K562 (cell line): ENCODE measurements at regions not wholly inside any gene's neighbourhood (a gene's known extent, or its start where the extent isn't known, plus 50 kb on each side); places are given as distances from the start of the nearest gene placed in this dataset.
A peak's percentile ranks its signal among the peaks of the same experiment; 100 is the strongest.

Experiments used
- FOXK2 ChIP-seq, 2 experiments: fragments of 450-650 bp; IDR thresholded peaks in 1 of 2; conservative IDR thresholded peaks in 1 of 2; 2 replicates each; pipeline ENCODE4 v1.6.1; 2016; ENCODE audit warnings: low read depth in 2 of 2, mild to moderate bottlenecking in 1 of 2
- JUND ChIP-seq, 2 experiments: IDR thresholded peaks; 2 replicates in 1 of 2; 3 replicates in 1 of 2; pipeline ENCODE4 v1.6.1; 2011; ENCODE audit warnings: borderline replicate concordance in 2 of 2, low read depth in 2 of 2, low read length in 2 of 2, improper control_type of control experiment in 1 of 2, missing biosample characterization in 1 of 2, missing genetic modification characterization in 1 of 2, missing genetic modification reagents in 1 of 2
- L3MBTL2 ChIP-seq: fragments of 450-650 bp; IDR thresholded peaks from 2 replicates; pipeline ENCODE4 v1.6.1; 2016; ENCODE audit warnings: mild to moderate bottlenecking, moderate library complexity
- MNT ChIP-seq, 2 experiments: fragments of 450-650 bp; conservative IDR thresholded peaks; 2 replicates each; pipeline ENCODE4 v1.6.1; 2017; ENCODE audit warnings: mild to moderate bottlenecking in 2 of 2, moderate library complexity in 2 of 2
- PHB ChIP-seq: fragments of 250-450 bp; sonication (Bioruptor Pico); IDR thresholded peaks from 2 replicates; pipeline ENCODE4 v1.5.0; 2021
- ZBTB40 ChIP-seq, 2 experiments: fragments of 450-650 bp in 1 of 2; sonication (generic) in 1 of 2; formaldehyde crosslinking in 1 of 2; IDR thresholded peaks; 2 replicates each; pipeline versions ENCODE4 v1.7.1 to v1.9.0; 2016 to 2022; ENCODE audit warnings: inconsistent platforms in 1 of 2, mild to moderate bottlenecking in 1 of 2, missing genetic modification reagents in 1 of 2
- ZC3H11A ChIP-seq: IDR thresholded peaks from 2 replicates; pipeline ENCODE4 v1.6.1; 2012; ENCODE audit warnings: low read depth, low read length, improper control_type of control experiment
- ZNF184 ChIP-seq: sonication (generic); formaldehyde crosslinking; IDR thresholded peaks from 2 replicates; pipeline ENCODE4 v1.5.0; 2020; ENCODE audit warnings: missing genetic modification reagents
- ZNF316 ChIP-seq: fragments of 450-650 bp; IDR thresholded peaks from 2 replicates; pipeline ENCODE4 v1.6.1; 2016
- ZNF592 ChIP-seq: fragments of 450-650 bp; IDR thresholded peaks from 2 replicates; pipeline ENCODE4 v1.6.1; 2017; ENCODE audit warnings: antibody characterized with exemption, mild to moderate bottlenecking

GRCh38 chr18:3384664-3385563 lies 65.1 kb upstream of the TGIF1 start (continued):
- TF ChIP-seq ZNF592 (peak; percentile 47; the same call in 1 of the 2 replicates), PHB (no peak), ZC3H11A (no peak), MNT (conservative IDR thresholded peaks at IDR 0.05) (0 out of 4 replicates have a peak, but pooled peaks have one; percentile 16 to 28), FOXK2 (conservative IDR thresholded peaks at IDR 0.05 in 1 of 2, IDR thresholded peaks at IDR 0.05 in 1 of 2; ENCODE audit: low read depth in 2 of 2) (0 out of 4 replicates have a peak, but pooled peaks of 1 of the 2 experiments have one; percentile 28), ZNF316 (peak; percentile 27; the same call in 1 of the 2 replicates), L3MBTL2 (peak; percentile 59; the same call in 1 of the 2 replicates), ZNF184 (no peak), ZBTB40 (IDR thresholded peaks at IDR 0.05) (0 out of 2 replicates have a peak, but pooled peaks have one; percentile 8), ZBTB40 (CRISPR knock-in tag; IDR thresholded peaks at IDR 0.05) (no peak), JUND (IDR thresholded peaks at IDR 0.05; ENCODE audit: borderline replicate concordance, low read depth, low read length) (no peak), JUND (tag; IDR thresholded peaks at IDR 0.05; ENCODE audit: borderline replicate concordance, low read depth, low read length) (peak; percentile 30; the same call in 1 of the 3 replicates)
